ENCODE measurements at regions not wholly inside any gene's neighbourhood (a gene's known extent, or its start where the extent isn't known, plus 50 kb on each side); places are given as distances from the start of the nearest gene placed in this dataset.

GRCh38 chr2:503288-503999 is 173.8 kb downstream of the TMEM18 start:
- H3K4me3 ChIP-seq (ENCODE audit: low read depth, low read length) = no peak overlapping the region
- no peak for DNase-seq (ENCODE audit: low read depth)
- no peak for TF ChIP-seq CTCF (IDR thresholded peaks at IDR 0.05; ENCODE audit: insufficient read depth, low read depth, low read length, missing control alignments)

- no peak for TF ChIP-seq CTCF (IDR thresholded peaks at IDR 0.05; ENCODE audit: insufficient read depth, low read depth, low read length, missing control alignments)
- no peak for DNase-seq (ENCODE audit: low read depth)
These were observed 174.4 kb downstream of the TMEM18 start for GRCh38 chr2:502831-503230.

GRCh38 chr2:501667-502066 is 175.5 kb downstream of the TMEM18 start:
- no peak for TF ChIP-seq CTCF (IDR thresholded peaks at IDR 0.05; ENCODE audit: insufficient read depth, low read depth, low read length, missing control alignments)
- no peak for DNase-seq (ENCODE audit: low read depth)
- no peak overlapping the region for H3K4me3 ChIP-seq (ENCODE audit: low read depth, low read length)

More at GRCh38 chr2:502831-503230, 174.4 kb downstream of the TMEM18 start:
- H3K4me3 ChIP-seq (ENCODE audit: low read depth, low read length) = no peak overlapping the region

- TF ChIP-seq CTCF (IDR thresholded peaks at IDR 0.05; ENCODE audit: insufficient read depth, low read depth, low read length, missing control alignments) = no peak
- DNase-seq (ENCODE audit: low read depth) = no peak
- no peak overlapping the region for H3K4me3 ChIP-seq (ENCODE audit: low read depth, low read length)
These were observed 176.1 kb downstream of the TMEM18 start for GRCh38 chr2:501130-501529.

- TF ChIP-seq CTCF (IDR thresholded peaks at IDR 0.05; ENCODE audit: insufficient read depth, low read depth, low read length, missing control alignments) = no peak
- no peak overlapping the region for H3K4me3 ChIP-seq (ENCODE audit: low read depth, low read length)
- no peak for DNase-seq (ENCODE audit: low read depth)
These were observed 177.5 kb downstream of the TMEM18 start for GRCh38 chr2:499726-500125.

- no peak for TF ChIP-seq CTCF (IDR thresholded peaks at IDR 0.05; ENCODE audit: insufficient read depth, low read depth, low read length, missing control alignments)
- no peak for DNase-seq (ENCODE audit: low read depth)
- no peak overlapping the region for H3K4me3 ChIP-seq (ENCODE audit: low read depth, low read length)
These were observed 178.6 kb downstream of the TMEM18 start for GRCh38 chr2:498493-499178.
